DOHH2 (cell line): ENCODE measurements at regions not wholly inside any gene's neighbourhood (a gene's known extent, or its start where the extent isn't known, plus 50 kb on each side); places are given as distances from the start of the nearest gene placed in this dataset.

Experiments used
- H3F3A ChIP-seq: fragments of 200-600 bp; sonication (generic), shearing (Covaris generic); 2 replicates; pipeline ENCODE4 v1.6.0; 2016; ENCODE audit warnings: antibody characterized with exemption, mild to moderate bottlenecking; ENCODE audit not compliant: control insufficient read depth, insufficient read depth
- H3K27ac ChIP-seq: fragments of 200-600 bp; sonication (generic); 2 replicates; pipeline ENCODE4 v1.5.1; 2014; ENCODE audit warnings: low read depth, mild to moderate bottlenecking, low read length, moderate library complexity
- H3K27me3 ChIP-seq: fragments of 200-600 bp; sonication (generic); 2 replicates; pipeline ENCODE4 v1.6.1; 2014; ENCODE audit warnings: mild to moderate bottlenecking, low read length, mixed read lengths; ENCODE audit not compliant: control insufficient read depth
- H3K36me3 ChIP-seq: fragments of 200-600 bp; sonication (generic); 2 replicates; pipeline ENCODE4 v1.6.1; 2014; ENCODE audit warnings: mild to moderate bottlenecking, low read length, moderate library complexity, mixed read lengths; ENCODE audit not compliant: control insufficient read depth
- H3K4me1 ChIP-seq: fragments of 200-600 bp; sonication (generic); 2 replicates; pipeline ENCODE4 v1.6.1; 2014; ENCODE audit warnings: mild to moderate bottlenecking, low read length, mixed read lengths; ENCODE audit not compliant: control insufficient read depth
- H3K4me2 ChIP-seq: fragments of 200-600 bp; sonication (generic); 2 replicates; pipeline ENCODE4 v1.6.0; 2014; ENCODE audit warnings: mild to moderate bottlenecking, low read length, moderate library complexity
- H3K4me3 ChIP-seq: fragments of 200-600 bp; sonication (generic); 2 replicates; pipeline ENCODE4 v1.5.1; 2014; ENCODE audit warnings: mild to moderate bottlenecking, low read length, mixed read lengths
- H3K79me2 ChIP-seq: fragments of 200-600 bp; sonication (generic); 2 replicates; pipeline ENCODE4 v1.6.1; 2014; ENCODE audit warnings: mild to moderate bottlenecking, low read length, mixed read lengths; ENCODE audit not compliant: control insufficient read depth
- H3K9me2 ChIP-seq: fragments of 200-600 bp; sonication (generic); replicated peaks from 2 replicates; pipeline ENCODE4 v1.6.1; 2014; ENCODE audit warnings: mild to moderate bottlenecking, low read length, mixed read lengths; ENCODE audit not compliant: control insufficient read depth
- H3K9me3 ChIP-seq: fragments of 200-600 bp; sonication (generic); 2 replicates; pipeline ENCODE4 v1.6.1; 2014; ENCODE audit warnings: antibody characterized with exemption, low read length, mixed read lengths; ENCODE audit not compliant: control insufficient read depth, insufficient read depth
- H4K20me1 ChIP-seq: fragments of 200-600 bp; sonication (generic); 2 replicates; pipeline ENCODE4 v1.6.0; 2014; ENCODE audit warnings: low read depth, mild to moderate bottlenecking, antibody characterized with exemption, low read length, moderate library complexity; ENCODE audit not compliant: control insufficient read depth, insufficient read depth
- CTCF ChIP-seq: fragments of 200-600 bp; sonication (generic); IDR thresholded peaks from one replicate; pipeline ENCODE4 v1.5.1; 2014; ENCODE audit warnings: antibody characterized with exemption, mild to moderate bottlenecking, low read depth, low read length; ENCODE audit not compliant: poor library complexity, severe bottlenecking
- EZH2phosphoT487 ChIP-seq: fragments of 200-600 bp; sonication (generic); IDR thresholded peaks from 2 replicates; pipeline ENCODE4 v1.6.1; 2017; ENCODE audit warnings: borderline replicate concordance, mild to moderate bottlenecking, antibody characterized with exemption, low read length, moderate library complexity, mixed read lengths

- Histone ChIP-seq H3K4me3 (no peak overlapping the region), H3K36me3 (no peaks in the 10 kb centered on the region), H3K79me2 (no peaks in the 10 kb centered on the region), H3K9me3 (no peaks in the 10 kb centered on the region), H4K20me1 (no peaks in the 10 kb centered on the region), H3F3A (no peaks in the 10 kb centered on the region), H3K4me1 (no peaks in the 10 kb centered on the region), H3K27me3 (no peaks in the 10 kb centered on the region), H3K27ac (no peak overlapping the region), H3K4me2 (no peak overlapping the region), H3K9me2 (no peaks in the 10 kb centered on the region)
- TF ChIP-seq CTCF (no peak), EZH2phosphoT487 (no peak)
Observed at GRCh38 chr14:55869397-55870049, 248.7 kb upstream of the PELI2 start.

GRCh38 chr14:55873169-55873568 is 245.0 kb upstream of the PELI2 start:
- Histone ChIP-seq H3K9me2 (no peaks in the 10 kb centered on the region), H3K27ac (no peak overlapping the region), H3K27me3 (no peaks in the 10 kb centered on the region), H3K4me2 (no peak overlapping the region), H3K79me2 (no peaks in the 10 kb centered on the region), H4K20me1 (no peaks in the 10 kb centered on the region), H3K4me3 (no peak overlapping the region), H3K36me3 (no peaks in the 10 kb centered on the region), H3K4me1 (no peaks in the 10 kb centered on the region), H3F3A (no peaks in the 10 kb centered on the region), H3K9me3 (no peaks in the 10 kb centered on the region)
- TF ChIP-seq CTCF = no peak
- TF ChIP-seq EZH2phosphoT487 = no peak

- TF ChIP-seq EZH2phosphoT487 (no peak), CTCF (no peak)
Observed at GRCh38 chr14:55874785-55875184, 243.4 kb upstream of the PELI2 start.

More at GRCh38 chr14:55874785-55875184, 243.4 kb upstream of the PELI2 start:
- H3K4me2 ChIP-seq = no peak overlapping the region
- no peaks in the 10 kb centered on the region for H3K9me3 ChIP-seq
- no peaks in the 10 kb centered on the region for H3K36me3 ChIP-seq
- no peaks in the 10 kb centered on the region for H3K27me3 ChIP-seq
- no peaks in the 10 kb centered on the region for H3K79me2 ChIP-seq
- H4K20me1 ChIP-seq = no peaks in the 10 kb centered on the region
- H3K9me2 ChIP-seq = no peaks in the 10 kb centered on the region
- no peaks in the 10 kb centered on the region for H3K4me1 ChIP-seq
- no peaks in the 10 kb centered on the region for H3F3A ChIP-seq
- H3K4me3 ChIP-seq = no peak overlapping the region
- H3K27ac ChIP-seq = no peak overlapping the region
